SK-N-SH (cell line): ENCODE measurements at regions not wholly inside any gene's neighbourhood (a gene's known extent, or its start where the extent isn't known, plus 50 kb on each side); places are given as distances from the start of the nearest gene placed in this dataset.

Source experiments
- FOXJ3 ChIP-seq: sonication (generic); formaldehyde crosslinking; IDR thresholded peaks from 2 replicates; pipeline ENCODE4 v1.5.1; 2020; ENCODE audit warnings: mild to moderate bottlenecking, missing genetic modification reagents
- FOXM1 ChIP-seq: IDR thresholded peaks from 2 replicates; pipeline ENCODE4 v1.4.0; 2012; ENCODE audit warnings: low read depth, mild to moderate bottlenecking
- POLR2AphosphoS5 ChIP-seq: IDR thresholded peaks from 2 replicates; pipeline ENCODE4 v1.6.1; 2012; ENCODE audit warnings: low read depth, low read length
- RXRA ChIP-seq: IDR thresholded peaks from 2 replicates; pipeline ENCODE4 v1.4.0; 2012; ENCODE audit warnings: low read depth, mild to moderate bottlenecking, borderline replicate concordance
- TAF1 ChIP-seq: IDR thresholded peaks from 2 replicates; pipeline ENCODE4 v1.6.1; 2012; ENCODE audit warnings: low read depth, mild to moderate bottlenecking, low read length, moderate library complexity, borderline replicate concordance
- TF ChIP-seq, protein P1 (sequence below): IDR thresholded peaks from 2 replicates; pipeline ENCODE4 v1.4.0; 2012; ENCODE audit warnings: low read depth, borderline replicate concordance
- TF ChIP-seq, protein P2 (sequence below): fragments of 150-350 bp; IDR thresholded peaks from 2 replicates; pipeline ENCODE4 v1.6.1; 2017; ENCODE audit warnings: antibody characterized with exemption, low read length, low read depth, borderline replicate concordance
- TF ChIP-seq, protein P3 (sequence below): fragments of 200-600 bp; sonication (generic); IDR thresholded peaks from 2 replicates; pipeline ENCODE4 v1.6.1; 2017; ENCODE audit warnings: antibody characterized with exemption, mild to moderate bottlenecking, moderate library complexity
- TF ChIP-seq, protein P4 (sequence below): IDR thresholded peaks from 2 replicates; pipeline ENCODE4 v1.6.1; 2012; ENCODE audit warnings: mild to moderate bottlenecking, low read depth, low read length, moderate library complexity

DNA sequence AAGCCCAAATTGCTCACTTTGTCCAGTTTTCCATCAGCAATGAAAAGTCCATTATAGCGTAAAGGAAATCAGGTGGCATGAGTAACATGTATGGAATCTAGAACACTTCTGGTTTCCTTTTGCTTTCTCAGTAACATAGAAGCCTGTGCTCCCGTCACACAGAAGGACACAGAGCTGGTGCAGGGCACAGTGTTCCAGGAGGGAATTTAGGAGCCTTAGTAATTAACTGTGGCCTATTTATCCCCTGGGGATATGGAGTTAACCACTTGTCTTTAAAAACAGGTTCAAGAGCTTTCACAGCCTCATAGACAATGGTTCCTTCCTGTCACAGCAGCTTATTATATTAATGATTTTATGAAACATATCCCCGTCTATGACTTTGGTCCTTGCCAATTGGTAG, 189.9 kb downstream of the NEBL start:
- TF ChIP-seq, protein P1, sequence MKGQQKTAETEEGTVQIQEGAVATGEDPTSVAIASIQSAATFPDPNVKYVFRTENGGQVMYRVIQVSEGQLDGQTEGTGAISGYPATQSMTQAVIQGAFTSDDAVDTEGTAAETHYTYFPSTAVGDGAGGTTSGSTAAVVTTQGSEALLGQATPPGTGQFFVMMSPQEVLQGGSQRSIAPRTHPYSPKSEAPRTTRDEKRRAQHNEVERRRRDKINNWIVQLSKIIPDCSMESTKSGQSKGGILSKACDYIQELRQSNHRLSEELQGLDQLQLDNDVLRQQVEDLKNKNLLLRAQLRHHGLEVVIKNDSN, result no peak
- TF ChIP-seq, protein P2, sequence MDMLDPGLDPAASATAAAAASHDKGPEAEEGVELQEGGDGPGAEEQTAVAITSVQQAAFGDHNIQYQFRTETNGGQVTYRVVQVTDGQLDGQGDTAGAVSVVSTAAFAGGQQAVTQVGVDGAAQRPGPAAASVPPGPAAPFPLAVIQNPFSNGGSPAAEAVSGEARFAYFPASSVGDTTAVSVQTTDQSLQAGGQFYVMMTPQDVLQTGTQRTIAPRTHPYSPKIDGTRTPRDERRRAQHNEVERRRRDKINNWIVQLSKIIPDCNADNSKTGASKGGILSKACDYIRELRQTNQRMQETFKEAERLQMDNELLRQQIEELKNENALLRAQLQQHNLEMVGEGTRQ, result no peak
- TF ChIP-seq, protein P3, sequence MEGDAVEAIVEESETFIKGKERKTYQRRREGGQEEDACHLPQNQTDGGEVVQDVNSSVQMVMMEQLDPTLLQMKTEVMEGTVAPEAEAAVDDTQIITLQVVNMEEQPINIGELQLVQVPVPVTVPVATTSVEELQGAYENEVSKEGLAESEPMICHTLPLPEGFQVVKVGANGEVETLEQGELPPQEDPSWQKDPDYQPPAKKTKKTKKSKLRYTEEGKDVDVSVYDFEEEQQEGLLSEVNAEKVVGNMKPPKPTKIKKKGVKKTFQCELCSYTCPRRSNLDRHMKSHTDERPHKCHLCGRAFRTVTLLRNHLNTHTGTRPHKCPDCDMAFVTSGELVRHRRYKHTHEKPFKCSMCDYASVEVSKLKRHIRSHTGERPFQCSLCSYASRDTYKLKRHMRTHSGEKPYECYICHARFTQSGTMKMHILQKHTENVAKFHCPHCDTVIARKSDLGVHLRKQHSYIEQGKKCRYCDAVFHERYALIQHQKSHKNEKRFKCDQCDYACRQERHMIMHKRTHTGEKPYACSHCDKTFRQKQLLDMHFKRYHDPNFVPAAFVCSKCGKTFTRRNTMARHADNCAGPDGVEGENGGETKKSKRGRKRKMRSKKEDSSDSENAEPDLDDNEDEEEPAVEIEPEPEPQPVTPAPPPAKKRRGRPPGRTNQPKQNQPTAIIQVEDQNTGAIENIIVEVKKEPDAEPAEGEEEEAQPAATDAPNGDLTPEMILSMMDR, result no peak
- TF ChIP-seq TAF1, result no peak
- TF ChIP-seq, protein P4, sequence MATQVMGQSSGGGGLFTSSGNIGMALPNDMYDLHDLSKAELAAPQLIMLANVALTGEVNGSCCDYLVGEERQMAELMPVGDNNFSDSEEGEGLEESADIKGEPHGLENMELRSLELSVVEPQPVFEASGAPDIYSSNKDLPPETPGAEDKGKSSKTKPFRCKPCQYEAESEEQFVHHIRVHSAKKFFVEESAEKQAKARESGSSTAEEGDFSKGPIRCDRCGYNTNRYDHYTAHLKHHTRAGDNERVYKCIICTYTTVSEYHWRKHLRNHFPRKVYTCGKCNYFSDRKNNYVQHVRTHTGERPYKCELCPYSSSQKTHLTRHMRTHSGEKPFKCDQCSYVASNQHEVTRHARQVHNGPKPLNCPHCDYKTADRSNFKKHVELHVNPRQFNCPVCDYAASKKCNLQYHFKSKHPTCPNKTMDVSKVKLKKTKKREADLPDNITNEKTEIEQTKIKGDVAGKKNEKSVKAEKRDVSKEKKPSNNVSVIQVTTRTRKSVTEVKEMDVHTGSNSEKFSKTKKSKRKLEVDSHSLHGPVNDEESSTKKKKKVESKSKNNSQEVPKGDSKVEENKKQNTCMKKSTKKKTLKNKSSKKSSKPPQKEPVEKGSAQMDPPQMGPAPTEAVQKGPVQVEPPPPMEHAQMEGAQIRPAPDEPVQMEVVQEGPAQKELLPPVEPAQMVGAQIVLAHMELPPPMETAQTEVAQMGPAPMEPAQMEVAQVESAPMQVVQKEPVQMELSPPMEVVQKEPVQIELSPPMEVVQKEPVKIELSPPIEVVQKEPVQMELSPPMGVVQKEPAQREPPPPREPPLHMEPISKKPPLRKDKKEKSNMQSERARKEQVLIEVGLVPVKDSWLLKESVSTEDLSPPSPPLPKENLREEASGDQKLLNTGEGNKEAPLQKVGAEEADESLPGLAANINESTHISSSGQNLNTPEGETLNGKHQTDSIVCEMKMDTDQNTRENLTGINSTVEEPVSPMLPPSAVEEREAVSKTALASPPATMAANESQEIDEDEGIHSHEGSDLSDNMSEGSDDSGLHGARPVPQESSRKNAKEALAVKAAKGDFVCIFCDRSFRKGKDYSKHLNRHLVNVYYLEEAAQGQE, result no peak
- TF ChIP-seq FOXJ3 (CRISPR knock-in tag), result no peak
- TF ChIP-seq POLR2AphosphoS5, result no peak
- no peak for TF ChIP-seq RXRA
- no peak for TF ChIP-seq FOXM1
